ENCODE measurements at regions not wholly inside any gene's neighbourhood (a gene's known extent, or its start where the extent isn't known, plus 50 kb on each side); places are given as distances from the start of the nearest gene placed in this dataset.

DNA sequence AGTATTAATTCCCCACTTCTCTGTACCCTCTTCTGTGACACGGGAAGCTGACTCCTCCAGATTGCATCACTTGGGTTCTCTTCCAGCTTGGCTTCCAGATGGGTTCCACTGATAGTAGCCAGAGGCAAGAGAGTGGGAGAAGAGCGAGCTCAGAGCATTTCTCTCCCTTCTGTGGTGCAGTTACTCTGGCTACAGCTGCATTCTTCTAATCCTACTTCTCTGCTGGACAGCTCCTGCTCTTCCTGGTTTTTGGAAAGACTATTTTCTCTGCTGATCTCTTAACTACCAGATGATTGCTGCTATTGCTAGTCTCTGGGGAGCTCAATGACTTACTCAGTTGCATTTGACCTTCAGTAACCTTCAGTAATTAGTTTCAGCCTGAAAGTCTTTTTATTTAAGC, 187.5 kb upstream of the MAP2 start:
- Histone ChIP-seq H3K14ac (ENCODE audit: insufficient read depth, low read length) (no peak overlapping the region), H3K27ac (ENCODE audit: insufficient read length, low read depth, low read length) (no peak overlapping the region), H3K4ac (ENCODE audit: low read depth, low read length) (no peak overlapping the region), H4K91ac (ENCODE audit: insufficient read length, low read depth, low read length) (no peak overlapping the region), H3K79me1 (ENCODE audit: insufficient read depth, low read depth, low read length, poor library complexity, severe bottlenecking) (no peaks in the 10 kb centered on the region), H3K18ac (ENCODE audit: insufficient read length, low read depth, low read length) (no peak overlapping the region), H3K4me1 (ENCODE audit: insufficient read depth, low read length) (no peaks in the 10 kb centered on the region; the same call in 1 of the 2 replicates), H4K20me1 (ENCODE audit: control insufficient read depth, insufficient read depth, insufficient read length) (no peaks in the 10 kb centered on the region), H3K9me3 (ENCODE audit: control insufficient read depth, low read depth, low read length) (no peaks in the 10 kb centered on the region), H3K56ac (ENCODE audit: insufficient read length, low read depth, low read length) (no peak overlapping the region), H2AFZ (ENCODE audit: low read length) (no peak overlapping the region), H2BK120ac (ENCODE audit: low read depth, low read length, poor library complexity, severe bottlenecking) (no peak overlapping the region), H2AK5ac (ENCODE audit: insufficient read length, low read length) (no peak overlapping the region), H3T11ph (ENCODE audit: low read length) (no peak overlapping the region), H3K9ac (ENCODE audit: extremely low read depth, insufficient read length, low read length) (no peak overlapping the region), H3K4me2 (ENCODE audit: insufficient read depth, insufficient read length, low read length) (no peak overlapping the region), H2BK12ac (ENCODE audit: insufficient read length, low read depth, low read length) (no peak overlapping the region), H2BK20ac (ENCODE audit: low read depth, low read length, poor library complexity, severe bottlenecking) (no peak overlapping the region), H3K23ac (ENCODE audit: insufficient read length, low read depth, low read length) (no peak overlapping the region), H4K5ac (ENCODE audit: insufficient read length, low read depth, low read length) (no peak overlapping the region), H3K79me2 (ENCODE audit: insufficient read depth, low read length) (no peaks in the 10 kb centered on the region), H4K8ac (replicated peaks; ENCODE audit: insufficient read length, low read depth, low read length) (no peak overlapping the region), H3K27me3 (ENCODE audit: insufficient read depth, low read length) (no peaks in the 10 kb centered on the region), H3K23me2 (ENCODE audit: insufficient read length, low read depth, low read length, poor library complexity, severe bottlenecking) (no peaks in the 10 kb centered on the region), H2BK15ac (ENCODE audit: low read depth, low read length) (no peak overlapping the region), H2BK5ac (ENCODE audit: insufficient read length, low read length) (no peak overlapping the region)
- H3K36me3 Mint-ChIP-seq (ENCODE audit: insufficient read depth in 1 of 3, low read depth in 3 of 3), result peaks cover 0 to 10% (median 5%) of the 10 kb centered on the region in 3 experiments; a peak in 5 of 7 replicates
- no peaks in the 10 kb centered on the region for H3K27me3 Mint-ChIP-seq (ENCODE audit: low read depth)
- TF ChIP-seq, protein P1, sequence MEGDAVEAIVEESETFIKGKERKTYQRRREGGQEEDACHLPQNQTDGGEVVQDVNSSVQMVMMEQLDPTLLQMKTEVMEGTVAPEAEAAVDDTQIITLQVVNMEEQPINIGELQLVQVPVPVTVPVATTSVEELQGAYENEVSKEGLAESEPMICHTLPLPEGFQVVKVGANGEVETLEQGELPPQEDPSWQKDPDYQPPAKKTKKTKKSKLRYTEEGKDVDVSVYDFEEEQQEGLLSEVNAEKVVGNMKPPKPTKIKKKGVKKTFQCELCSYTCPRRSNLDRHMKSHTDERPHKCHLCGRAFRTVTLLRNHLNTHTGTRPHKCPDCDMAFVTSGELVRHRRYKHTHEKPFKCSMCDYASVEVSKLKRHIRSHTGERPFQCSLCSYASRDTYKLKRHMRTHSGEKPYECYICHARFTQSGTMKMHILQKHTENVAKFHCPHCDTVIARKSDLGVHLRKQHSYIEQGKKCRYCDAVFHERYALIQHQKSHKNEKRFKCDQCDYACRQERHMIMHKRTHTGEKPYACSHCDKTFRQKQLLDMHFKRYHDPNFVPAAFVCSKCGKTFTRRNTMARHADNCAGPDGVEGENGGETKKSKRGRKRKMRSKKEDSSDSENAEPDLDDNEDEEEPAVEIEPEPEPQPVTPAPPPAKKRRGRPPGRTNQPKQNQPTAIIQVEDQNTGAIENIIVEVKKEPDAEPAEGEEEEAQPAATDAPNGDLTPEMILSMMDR (conservative IDR thresholded peaks at IDR 0.05), result no peak
- peak; percentile 39 for DNase-seq
- WGBS (ENCODE audit: extremely low coverage, insufficient read length, low lambda C conversion rate), result no CpG with 5 or more reads among the region's 2 CpGs
- H3K4me3 Mint-ChIP-seq, result no peak overlapping the region; a peak in 1 of 5 replicates
- peaks cover 10 to 13% of the 10 kb centered on the region in 2 experiments for H3K9me3 Mint-ChIP-seq
- H3K27ac Mint-ChIP-seq, result peak overlapping the region in 1 of 3 experiments; percentile 62; a peak in 1 of 7 replicates
- H3K4me1 Mint-ChIP-seq, result peaks cover 15 to 18% of the 10 kb centered on the region in 2 experiments

All from H9 (cell line).